A673 (cell line): ENCODE measurements at regions not wholly inside any gene's neighbourhood (a gene's known extent, or its start where the extent isn't known, plus 50 kb on each side); places are given as distances from the start of the nearest gene placed in this dataset.

ENCODE experiments used
- CTCF ChIP-seq: fragments of 300-800, 200-600 bp; sonication (generic); conservative IDR thresholded peaks from 2 replicates; pipeline ENCODE4 v1.5.1; 2017; ENCODE audit warnings: low read depth, mild to moderate bottlenecking, antibody characterized with exemption, low read length, moderate library complexity, mixed read lengths
- EZH2 ChIP-seq: fragments of 200-600 bp; sonication (generic); IDR thresholded peaks from 2 replicates; pipeline ENCODE4 v1.6.1; 2017; ENCODE audit warnings: borderline replicate concordance, low read depth, mild to moderate bottlenecking, mixed read lengths, antibody characterized with exemption, low read length; ENCODE audit not compliant: poor library complexity, severe bottlenecking

GRCh38 chr18:39360072-39360471 is 1794.5 kb upstream of the CELF4 start:
- TF ChIP-seq CTCF (no peak), EZH2 (no peak)
